Smooth muscle cell of the brain vasculature (primary cell): ENCODE measurements at regions not wholly inside any gene's neighbourhood (a gene's known extent, or its start where the extent isn't known, plus 50 kb on each side); places are given as distances from the start of the nearest gene placed in this dataset.

Experiments
- DNase-seq: peaks from one replicate; pipeline ENCODE4 v3.0.0-alpha.2; 2012; ENCODE audit warnings: low read depth, low spot score

GRCh38 chr3:147851062-147851461 lies 441.9 kb downstream of the ZIC1 start:
- DNase-seq = no peak

- DNase-seq = no peak
Measured at GRCh38 chr3:147854542-147854941, 445.4 kb downstream of the ZIC1 start.

GRCh38 chr3:147864754-147865354 lies 455.7 kb downstream of the ZIC1 start:
- no peak for DNase-seq

GRCh38 chr3:147866561-147866960 lies 457.4 kb downstream of the ZIC1 start:
- no peak for DNase-seq

- no peak for DNase-seq
Measured at GRCh38 chr3:147872568-147872967, 463.4 kb downstream of the ZIC1 start.

- DNase-seq = no peak
Measured at GRCh38 chr3:147875498-147875897, 466.3 kb downstream of the ZIC1 start.

- no peak for DNase-seq
Measured at GRCh38 chr3:147881933-147882332, 472.8 kb downstream of the ZIC1 start.

- DNase-seq = no peak
Measured at GRCh38 chr3:147886879-147887278, 477.7 kb downstream of the ZIC1 start.

- DNase-seq = no peak
Measured at GRCh38 chr3:147887797-147888196, 478.6 kb downstream of the ZIC1 start.

GRCh38 chr3:147890114-147890513 lies 480.9 kb downstream of the ZIC1 start:
- DNase-seq = no peak

GRCh38 chr3:147895509-147895908 lies 486.3 kb downstream of the ZIC1 start:
- DNase-seq = no peak

GRCh38 chr3:147900851-147901250 lies 491.7 kb downstream of the ZIC1 start:
- DNase-seq = no peak

- no peak for DNase-seq
Measured at GRCh38 chr3:147903026-147903425, 493.9 kb downstream of the ZIC1 start.

- DNase-seq = no peak
Measured at GRCh38 chr3:147904421-147904820, 495.3 kb downstream of the ZIC1 start.

- DNase-seq = no peak
Measured at GRCh38 chr3:147906285-147906684, 497.1 kb downstream of the ZIC1 start.

- DNase-seq = no peak
Measured at GRCh38 chr3:147914532-147914931, 505.4 kb downstream of the ZIC1 start.

- DNase-seq = no peak
Measured at GRCh38 chr3:147915057-147915456, 505.9 kb downstream of the ZIC1 start.

GRCh38 chr3:147919496-147919895 lies 510.3 kb downstream of the ZIC1 start:
- no peak for DNase-seq

- DNase-seq = no peak
Measured at GRCh38 chr3:147921051-147921450, 511.9 kb downstream of the ZIC1 start.

- DNase-seq = no peak
Measured at GRCh38 chr3:147924755-147925154, 515.6 kb downstream of the ZIC1 start.

GRCh38 chr3:147925272-147925671 lies 516.1 kb downstream of the ZIC1 start:
- no peak for DNase-seq

GRCh38 chr3:147930232-147930807 lies 521.2 kb downstream of the ZIC1 start:
- no peak for DNase-seq

- DNase-seq = no peak
Measured at GRCh38 chr3:147934451-147935180, 525.5 kb downstream of the ZIC1 start.
